NCI-H82 treated with DMSO at 0.1 percent for 48 hours (cell line): ENCODE measurements at regions not wholly inside any gene's neighbourhood (a gene's known extent, or its start where the extent isn't known, plus 50 kb on each side); places are given as distances from the start of the nearest gene placed in this dataset.
A peak's percentile ranks its signal among the peaks of the same experiment; 100 is the strongest.

Experiments
- DNase-seq: peaks from one replicate; lab custom pipeline; 2025; ENCODE audit not compliant: unreplicated experiment; lab: John Stamatoyannopoulos, UW

DNA sequence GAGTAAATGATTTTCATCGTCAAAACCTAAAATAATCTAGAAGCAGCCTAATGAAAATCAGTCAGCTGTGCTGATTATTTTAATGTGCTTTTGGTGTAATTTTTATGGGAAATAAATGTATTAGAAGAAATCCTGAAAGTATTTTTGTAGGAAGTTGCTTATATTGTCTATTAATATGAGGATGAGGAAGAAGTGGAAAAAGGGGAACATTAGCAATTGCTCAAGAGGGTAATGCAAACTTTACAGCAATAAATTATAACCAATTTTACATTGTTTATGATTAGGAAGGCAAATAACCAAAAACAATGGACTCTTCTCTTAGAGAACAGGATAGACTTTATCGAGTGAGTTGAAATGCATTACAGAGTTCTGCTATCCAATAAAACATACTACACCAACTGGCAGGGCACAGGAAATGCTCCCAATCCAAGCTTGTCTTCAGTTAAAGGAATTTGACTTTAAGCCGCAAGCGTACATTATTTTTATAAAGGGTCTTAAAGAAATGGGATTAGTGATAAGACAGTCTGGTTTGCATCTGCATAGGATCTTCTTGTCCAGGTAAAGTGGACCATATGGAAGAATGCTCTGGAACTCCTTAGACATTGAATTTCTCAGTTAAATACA, 374.8 kb downstream of the PDGFC start:
- DNase-seq = peak; percentile 87

DNA sequence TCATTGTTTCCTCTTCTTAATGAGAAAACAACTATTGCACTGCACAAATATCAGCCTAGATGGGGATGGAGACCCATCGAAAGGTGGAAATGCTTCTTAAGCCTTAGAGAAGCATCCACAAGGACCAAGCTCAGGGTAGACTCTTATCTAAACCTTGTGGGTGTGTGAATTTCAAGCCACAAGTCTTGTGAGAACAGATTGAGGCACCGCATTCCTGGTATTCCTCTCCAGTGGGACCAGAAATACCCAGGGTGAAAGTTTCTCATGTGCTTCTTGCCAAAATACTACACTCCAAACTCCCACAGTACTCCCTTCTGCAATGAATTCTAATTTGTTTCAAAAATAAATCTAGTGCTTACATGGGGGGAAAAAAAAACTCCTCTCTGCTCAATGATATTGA, 375.6 kb downstream of the PDGFC start:
- no peak for DNase-seq

DNA sequence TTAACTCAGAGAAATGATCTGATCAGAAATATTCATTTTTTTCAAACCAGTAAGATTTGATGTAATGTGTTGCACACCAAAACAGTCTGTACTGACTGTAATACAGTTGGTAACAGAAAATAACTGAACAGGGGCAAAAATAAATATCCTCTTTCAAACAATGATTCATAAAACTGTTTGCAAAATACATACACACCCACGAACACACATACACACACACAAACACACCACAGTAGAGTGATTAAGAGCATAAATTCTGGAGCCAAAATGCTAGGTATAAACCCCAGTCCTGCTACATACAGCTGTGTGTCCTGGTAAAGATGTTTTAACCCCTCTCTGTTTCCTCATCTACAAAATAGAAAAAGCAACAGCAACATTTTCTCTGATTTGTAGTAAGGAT, 376.6 kb downstream of the PDGFC start:
- DNase-seq = no peak

DNA sequence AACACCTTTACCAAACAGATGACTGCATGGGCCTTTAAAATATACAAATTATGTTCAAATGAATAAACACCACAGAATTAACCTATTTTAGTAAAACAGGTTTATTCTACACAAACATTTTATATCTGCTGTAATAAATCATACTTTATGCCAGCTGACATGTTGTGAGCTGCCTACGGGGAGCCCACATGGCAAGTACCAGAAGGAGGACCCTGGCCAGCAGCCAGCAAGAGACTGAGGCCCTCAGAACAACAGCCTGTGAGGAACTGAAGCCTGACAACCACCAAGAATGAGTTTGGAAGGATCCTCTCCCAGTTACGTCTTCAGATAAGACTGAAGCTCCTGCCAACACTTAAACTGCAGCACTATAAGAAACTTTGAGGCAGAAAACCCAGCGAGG, 377.0 kb downstream of the PDGFC start:
- DNase-seq = peak; percentile 72

DNA sequence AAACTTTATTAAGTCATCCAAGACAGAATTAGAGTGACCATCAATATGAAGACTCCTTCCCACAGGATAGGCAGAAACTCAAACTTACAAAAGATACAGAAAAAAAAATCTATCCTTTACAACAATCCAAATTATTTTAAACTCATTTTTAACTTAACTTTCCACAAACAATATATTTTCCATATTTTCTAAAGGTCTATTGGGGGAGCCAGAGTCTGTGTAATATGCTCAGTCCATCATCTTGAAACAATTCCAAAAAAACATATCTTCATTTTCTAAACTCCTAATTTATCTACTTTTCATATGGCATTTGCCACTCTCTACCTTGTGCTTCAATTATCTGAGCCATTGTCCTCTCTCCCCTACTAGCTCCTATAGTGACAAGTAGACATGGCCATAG, 378.1 kb downstream of the PDGFC start:
- DNase-seq = no peak

DNA sequence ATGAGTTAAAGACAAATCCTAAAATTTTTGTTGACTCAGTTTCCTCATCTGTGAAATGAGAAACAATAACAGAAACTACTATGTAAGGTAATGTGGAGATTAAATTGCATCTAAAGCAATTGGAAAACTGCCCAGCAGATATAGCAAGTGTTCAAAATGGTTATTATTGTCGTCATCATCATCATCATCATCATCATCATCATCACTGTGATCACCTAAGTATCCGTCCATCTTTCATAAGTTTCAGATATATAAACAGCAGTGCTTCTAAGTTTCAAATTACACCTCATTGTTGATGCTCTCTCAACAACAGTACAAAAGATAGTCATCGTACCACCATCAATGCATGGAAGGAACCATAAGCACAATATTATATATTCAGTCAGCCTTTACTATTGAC, 379.9 kb downstream of the PDGFC start:
- DNase-seq = no peak

DNA sequence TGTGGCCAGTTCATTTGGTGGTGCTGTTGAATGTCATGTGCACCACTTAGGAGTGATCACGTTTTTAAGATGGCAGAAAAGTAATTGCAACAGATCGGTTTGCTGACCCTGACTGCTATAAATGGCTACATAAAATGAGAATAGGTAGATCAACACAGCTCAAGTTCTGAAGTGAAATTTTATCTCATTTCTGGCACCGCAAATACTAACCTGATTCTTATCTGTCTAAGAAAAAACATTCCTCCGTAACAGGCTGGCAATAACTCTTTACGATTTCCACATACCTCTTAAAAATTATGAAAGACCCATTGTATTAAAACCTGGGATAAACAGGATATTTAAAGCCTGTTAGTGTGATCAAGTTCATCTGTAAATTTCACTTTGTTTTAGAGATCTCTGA, 387.5 kb downstream of the PDGFC start:
- no peak for DNase-seq

DNA sequence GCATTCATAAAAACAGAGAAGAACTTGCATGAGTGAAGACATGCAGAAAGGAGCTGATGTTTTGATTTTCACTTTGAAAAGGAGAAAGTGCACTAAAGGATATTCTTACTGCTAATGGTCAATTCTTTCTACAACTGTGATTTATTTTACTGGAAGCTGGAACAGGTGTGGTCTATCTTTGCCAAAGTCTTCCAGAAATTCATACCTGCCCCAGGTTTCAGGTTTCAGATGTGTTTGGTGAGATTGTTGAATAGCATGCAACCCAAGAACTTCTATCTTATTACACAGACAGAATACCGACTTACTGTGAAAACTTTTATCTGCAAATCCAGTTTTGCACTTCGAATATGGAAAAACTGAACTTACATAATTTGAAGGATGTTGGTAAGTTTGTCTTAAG, 388.3 kb downstream of the PDGFC start:
- no peak for DNase-seq

DNA sequence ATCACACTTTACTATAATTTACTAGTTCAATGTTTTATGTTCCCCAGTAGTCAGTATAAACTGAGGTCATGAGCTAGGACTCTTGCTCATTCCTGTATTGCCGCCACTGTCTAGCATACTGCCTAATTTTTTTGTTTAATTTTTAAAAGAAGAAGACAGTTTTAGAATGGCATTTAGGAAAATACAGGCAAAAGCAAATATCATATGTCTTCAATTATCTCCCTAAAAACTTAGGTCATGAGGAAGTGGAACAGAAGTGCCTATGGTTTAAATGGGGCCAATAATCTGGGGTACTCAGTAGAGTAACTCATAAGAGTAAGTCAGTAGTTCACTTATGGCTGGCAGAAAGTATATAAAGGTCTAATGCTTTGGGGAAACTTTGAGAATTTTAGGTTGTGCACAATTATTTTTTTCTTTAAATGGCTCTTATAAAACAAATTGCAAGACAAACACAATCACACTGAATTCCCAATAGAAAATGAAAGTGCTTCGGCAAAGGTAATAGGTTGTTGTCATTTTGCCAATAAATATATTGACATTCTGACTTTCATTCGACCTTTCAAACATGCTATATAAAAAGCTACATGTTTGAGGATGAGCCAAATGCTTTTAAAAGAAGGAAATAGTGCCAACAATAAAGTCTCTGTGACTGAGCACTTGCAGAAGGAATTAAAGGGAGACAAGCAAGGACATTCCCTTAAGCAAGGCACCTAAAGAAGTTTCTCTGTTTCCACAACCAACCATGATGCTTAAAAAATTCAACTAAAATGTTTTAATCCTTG, 390.1 kb downstream of the PDGFC start:
- no peak for DNase-seq

DNA sequence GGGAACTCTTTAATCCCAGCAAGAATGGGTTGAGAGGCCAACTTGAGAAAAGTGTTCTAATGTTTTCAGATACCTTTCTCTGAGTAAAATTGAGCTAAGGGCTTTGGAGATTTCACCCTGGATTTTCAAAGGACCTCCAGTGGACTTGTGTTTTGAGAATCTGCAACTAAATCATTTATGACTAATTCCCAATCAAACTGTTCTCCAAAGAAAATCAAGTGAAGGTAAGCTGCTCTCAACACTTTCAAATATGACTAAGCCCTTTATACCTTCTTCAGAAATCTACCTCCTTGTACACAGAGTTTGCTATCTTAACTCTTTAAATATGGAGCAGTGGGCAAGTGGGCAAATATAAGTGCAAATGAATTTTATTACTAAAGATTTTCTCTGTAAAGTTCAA, 392.9 kb downstream of the PDGFC start:
- DNase-seq = no peak

DNA sequence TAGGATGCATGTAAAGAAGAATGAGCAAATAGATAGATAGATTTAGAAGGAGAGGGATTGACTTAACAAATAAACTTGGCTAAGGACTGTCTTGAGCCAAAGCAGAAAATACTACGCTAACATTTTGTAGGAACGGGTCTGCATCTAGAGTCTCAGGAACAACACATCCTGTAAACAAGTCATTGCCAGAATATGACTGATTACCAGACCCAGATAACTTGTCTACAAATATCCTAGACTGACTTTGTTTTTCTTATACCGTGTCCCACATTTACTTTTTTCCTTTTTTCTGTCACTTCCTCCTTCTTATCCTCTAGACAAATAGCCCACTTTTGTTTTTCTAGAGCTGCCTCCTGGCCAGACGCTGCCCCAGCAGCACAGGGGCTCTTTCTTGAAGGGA, 393.6 kb downstream of the PDGFC start:
- DNase-seq = no peak

DNA sequence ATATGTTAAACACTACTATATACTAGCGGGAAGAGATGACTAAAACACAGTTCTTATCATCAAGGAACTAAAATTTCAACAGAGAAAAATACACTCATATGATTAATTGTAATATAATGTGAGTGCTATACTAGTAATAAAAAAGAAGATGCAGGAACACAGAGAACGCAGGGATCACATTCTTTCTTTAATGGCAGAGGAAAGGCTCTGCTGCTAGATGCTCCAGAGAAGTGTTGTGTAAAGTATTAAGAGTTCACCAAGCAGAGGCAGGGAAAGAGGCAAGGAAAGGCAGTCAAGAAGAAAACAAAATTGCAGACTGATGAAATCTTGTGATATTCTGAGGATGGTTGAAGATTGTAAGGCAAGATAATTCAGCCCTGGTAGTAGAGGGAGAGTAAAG, 394.7 kb downstream of the PDGFC start:
- DNase-seq = no peak

DNA sequence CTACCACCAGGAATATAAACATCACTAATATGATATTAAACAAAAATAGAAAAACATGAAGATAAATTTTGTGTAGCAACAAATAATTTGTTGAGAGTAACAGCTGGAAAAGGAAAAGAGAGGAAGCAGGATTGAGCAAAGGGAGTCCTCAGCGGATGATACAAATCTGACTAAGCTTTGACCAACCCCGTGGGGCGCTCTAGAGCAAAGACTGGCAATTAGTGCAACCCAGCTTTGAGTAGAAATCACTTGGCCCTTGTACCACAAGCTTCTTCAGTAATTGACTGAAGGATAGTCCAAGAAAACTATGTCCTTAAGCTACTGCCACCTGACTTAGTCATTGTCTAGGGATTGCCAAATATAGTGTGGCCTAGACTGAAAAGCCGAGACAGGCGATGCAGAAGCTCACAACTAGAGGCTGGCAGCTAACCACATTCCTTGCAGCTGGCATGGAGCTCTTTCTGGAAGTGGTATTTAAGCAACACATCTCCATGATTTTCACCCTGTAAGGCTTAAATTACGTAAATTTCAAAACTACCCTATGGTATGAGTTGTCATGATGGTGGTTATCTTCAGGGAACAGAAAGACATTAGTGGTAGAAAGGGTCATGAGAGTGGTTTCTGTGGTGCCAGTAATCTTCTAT, 396.0 kb downstream of the PDGFC start:
- no peak for DNase-seq

DNA sequence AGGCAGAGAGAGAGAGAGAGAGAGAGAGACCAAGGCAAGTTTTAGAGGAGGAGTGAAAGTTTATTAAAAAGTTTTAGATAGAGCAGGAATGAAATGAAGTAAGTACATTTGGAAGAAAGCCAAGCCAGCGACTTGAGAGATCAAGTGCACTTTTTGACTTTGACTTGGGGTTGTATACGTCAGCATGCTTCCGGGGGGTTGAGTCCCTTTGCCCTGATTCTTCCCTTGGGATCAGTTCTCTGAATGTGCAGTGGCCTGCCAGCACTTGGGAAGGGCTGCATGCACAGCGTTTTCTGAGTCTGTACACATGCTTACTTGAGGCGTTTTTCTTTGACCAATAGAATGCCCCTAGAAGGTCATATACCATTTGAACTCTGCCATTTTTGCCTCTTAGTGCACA, 400.5 kb downstream of the PDGFC start:
- no peak for DNase-seq

DNA sequence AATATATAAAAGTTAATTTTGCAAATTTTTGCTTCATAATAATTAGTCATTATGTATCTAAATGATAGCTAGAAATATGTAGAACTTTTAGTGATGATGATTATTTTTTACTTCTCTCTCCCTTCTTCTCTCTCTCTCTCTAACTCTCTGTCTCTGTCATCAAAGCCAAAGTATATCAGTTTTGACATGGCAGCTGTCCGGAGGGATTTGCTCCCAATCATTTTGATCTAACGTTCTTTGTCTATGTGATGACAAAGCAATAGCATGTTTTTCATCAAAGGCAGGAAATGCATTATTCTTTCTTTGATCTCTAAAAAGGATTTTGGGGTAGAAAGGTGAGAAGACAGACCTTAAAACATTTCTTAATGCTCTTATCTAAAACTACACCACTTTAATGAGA, 402.1 kb downstream of the PDGFC start:
- DNase-seq = no peak

DNA sequence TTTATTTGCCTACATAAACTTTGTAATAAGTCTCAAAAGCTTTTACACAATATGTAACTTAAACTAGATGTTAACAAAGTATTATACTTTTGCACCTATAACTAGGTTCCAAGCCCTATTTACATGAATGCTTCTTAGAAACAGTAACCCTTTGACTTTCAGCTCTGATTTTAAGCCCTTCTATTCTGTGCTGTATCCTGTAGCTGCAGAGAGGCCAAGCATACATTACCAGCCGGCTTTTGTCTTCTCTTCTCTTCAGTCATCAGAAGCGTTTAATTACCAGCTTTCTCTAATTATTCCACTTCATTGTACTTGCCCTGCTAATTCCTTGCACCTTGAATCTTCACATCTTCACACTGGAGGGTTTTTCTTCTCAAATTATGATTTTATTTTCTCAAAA, 403.1 kb downstream of the PDGFC start:
- DNase-seq = no peak

DNA sequence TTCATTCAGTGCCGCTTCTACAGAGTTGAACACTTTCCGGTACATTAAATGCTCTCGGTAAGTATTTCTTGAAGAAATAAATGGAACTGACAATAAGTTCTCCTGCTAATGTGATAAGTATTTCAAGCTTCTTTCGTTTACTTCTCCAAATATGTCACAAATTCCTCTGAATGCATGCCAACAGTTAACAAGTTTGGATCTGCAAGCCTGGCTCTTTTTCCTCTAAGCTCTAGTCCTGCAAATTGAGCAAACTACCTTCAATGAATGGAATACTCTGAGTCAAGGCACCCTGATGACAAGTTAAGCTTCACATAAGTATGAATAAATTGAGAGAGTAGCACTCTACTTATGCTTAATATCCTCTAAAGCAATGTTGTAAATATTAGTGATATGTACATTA, 403.6 kb downstream of the PDGFC start:
- no peak for DNase-seq

DNA sequence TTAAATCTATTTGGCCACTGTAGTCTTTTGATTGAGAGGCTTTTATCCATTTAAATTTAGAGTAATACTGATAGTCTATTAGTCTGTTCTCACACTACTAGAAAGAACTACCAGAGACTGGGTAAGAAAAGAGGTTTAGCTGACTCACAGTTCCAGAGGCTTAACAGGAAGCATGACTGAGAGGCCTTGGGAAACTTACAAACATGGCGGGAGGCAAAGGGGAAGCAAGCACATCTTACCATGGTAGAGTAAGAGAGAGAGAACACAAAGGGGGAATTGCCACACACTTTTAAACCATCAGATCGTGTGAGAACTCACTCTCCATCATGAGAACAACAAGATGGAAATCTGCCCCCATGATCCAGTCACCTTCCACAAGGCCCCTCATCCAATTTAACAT, 410.9 kb downstream of the PDGFC start:
- DNase-seq = no peak

DNA sequence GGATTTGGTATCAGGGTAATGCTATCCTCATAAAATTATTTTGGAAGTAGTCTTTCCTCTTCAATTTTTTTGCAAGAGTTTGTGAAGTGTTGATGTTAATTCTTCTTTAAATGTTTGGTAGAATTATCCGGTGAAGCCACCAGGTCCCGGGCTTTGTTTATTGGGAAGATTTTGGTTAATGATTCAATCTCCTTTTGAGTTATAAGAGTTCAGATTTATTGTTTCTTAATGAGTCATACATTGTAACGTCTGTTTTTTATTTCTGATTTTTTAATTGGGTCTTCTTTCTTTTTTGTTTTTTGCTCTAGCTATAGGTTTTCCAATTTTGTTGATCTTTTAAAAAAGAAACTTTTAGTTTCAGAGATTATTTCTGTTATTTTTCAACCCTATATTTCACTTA, 412.3 kb downstream of the PDGFC start:
- no peak for DNase-seq

DNA sequence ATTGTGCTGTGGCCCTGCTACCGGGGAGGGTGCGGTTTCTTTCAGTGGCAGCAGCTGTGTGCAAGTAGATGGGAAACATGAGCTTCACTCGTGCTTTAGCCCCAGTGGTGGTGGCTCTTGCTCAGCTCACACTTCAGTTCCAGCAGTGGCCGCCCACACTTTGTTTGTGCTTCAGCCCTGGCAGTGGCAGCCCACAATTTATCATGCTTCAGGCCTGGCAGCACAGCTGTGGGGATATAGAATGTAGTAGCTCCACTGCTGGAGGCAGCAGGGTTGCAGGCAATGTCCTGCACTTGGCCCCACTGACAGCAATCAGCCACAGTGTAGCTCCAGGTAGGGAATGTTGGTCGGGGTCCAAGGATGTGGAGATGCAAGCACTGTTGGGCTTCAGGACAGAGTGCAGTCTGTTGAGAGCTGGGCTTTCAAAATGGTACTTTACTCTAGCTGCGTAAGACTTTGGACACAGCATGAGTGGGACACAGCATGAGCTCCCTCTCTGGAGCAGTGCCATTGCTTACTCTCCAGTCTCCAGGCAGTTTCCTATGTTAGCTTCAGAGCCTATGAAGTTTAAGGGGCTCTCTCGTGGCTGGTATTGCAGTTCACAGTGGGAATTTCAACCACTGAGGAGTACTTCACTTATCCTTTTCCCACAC, 413.1 kb downstream of the PDGFC start:
- DNase-seq = no peak

DNA sequence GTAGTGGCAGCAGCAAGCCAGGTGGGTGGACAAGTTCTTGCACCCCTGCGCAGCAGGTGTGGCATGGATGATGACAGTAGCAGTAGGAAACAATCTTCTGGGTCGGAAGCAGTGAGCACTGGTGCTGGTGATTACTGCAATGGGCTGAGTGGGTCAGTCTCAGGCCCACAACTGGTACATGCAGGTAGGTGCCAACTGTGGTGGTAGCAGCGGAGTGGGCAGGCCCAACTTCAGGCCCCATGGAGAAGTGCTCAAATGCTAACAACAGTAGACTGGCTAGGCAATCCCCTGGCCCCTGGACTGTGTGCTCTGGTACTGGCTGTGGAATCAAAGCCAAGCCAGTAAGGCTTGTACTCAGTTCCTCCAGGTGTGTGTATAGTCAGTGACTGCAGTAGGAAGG, 413.7 kb downstream of the PDGFC start:
- DNase-seq = no peak

DNA sequence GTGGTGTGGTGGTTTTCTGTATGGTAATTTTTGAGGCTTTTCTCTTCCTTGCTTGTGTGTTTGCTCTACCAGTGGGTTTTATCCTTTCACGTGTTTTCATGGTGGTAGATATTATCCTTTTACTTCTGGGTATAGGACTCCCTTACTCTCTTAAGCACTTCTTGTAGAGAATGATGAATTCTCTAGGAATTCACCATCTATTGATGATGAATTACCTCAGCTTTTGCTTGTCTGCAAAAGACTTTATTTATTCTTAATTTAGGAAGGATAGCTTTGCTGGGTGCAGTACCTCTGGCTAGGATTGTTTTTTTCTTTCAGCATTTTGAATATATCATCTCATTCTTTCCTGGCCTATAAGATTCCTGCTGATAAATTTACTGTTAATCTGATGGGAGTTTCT, 415.3 kb downstream of the PDGFC start:
- no peak for DNase-seq
